ENCODE measurements at regions not wholly inside any gene's neighbourhood (a gene's known extent, or its start where the extent isn't known, plus 50 kb on each side); places are given as distances from the start of the nearest gene placed in this dataset.

GRCh38 chr3:72093270-72093991 is 308.5 kb upstream of the PROK2 start:
- no peak overlapping the region for H3K4me3 ChIP-seq (ENCODE audit: insufficient read depth, low read depth, low read length)
- no peaks in the 10 kb centered on the region for H4K20me1 ChIP-seq (ENCODE audit: insufficient read depth, low read length)
- no peaks in the 10 kb centered on the region for H3K79me2 ChIP-seq (ENCODE audit: insufficient read depth, low read length)
- TF ChIP-seq EZH2 (IDR thresholded peaks at IDR 0.05; ENCODE audit: insufficient read depth, low read length) = no peak
- TF ChIP-seq, protein P1, sequence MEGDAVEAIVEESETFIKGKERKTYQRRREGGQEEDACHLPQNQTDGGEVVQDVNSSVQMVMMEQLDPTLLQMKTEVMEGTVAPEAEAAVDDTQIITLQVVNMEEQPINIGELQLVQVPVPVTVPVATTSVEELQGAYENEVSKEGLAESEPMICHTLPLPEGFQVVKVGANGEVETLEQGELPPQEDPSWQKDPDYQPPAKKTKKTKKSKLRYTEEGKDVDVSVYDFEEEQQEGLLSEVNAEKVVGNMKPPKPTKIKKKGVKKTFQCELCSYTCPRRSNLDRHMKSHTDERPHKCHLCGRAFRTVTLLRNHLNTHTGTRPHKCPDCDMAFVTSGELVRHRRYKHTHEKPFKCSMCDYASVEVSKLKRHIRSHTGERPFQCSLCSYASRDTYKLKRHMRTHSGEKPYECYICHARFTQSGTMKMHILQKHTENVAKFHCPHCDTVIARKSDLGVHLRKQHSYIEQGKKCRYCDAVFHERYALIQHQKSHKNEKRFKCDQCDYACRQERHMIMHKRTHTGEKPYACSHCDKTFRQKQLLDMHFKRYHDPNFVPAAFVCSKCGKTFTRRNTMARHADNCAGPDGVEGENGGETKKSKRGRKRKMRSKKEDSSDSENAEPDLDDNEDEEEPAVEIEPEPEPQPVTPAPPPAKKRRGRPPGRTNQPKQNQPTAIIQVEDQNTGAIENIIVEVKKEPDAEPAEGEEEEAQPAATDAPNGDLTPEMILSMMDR (IDR thresholded peaks at IDR 0.05; ENCODE audit: insufficient read depth, low read depth, low read length) = no peak
- no peaks in the 10 kb centered on the region for H3K4me1 ChIP-seq (ENCODE audit: insufficient read depth, low read length)
- no peak overlapping the region for H3K27ac Mint-ChIP-seq (ENCODE audit: unreplicated experiment)
- peaks cover 1% of the 10 kb centered on the region for H3K36me3 Mint-ChIP-seq (ENCODE audit: low read depth, unreplicated experiment)
- H3K9me3 ChIP-seq (ENCODE audit: insufficient read depth, low read depth, low read length) = no peaks in the 10 kb centered on the region
- peaks cover 71% of the 10 kb centered on the region for H3K27me3 Mint-ChIP-seq (ENCODE audit: low read depth, unreplicated experiment)
- H3K27me3 ChIP-seq (ENCODE audit: insufficient read depth, low read length) = peaks cover 25% of the 10 kb centered on the region
- H3K27ac ChIP-seq (ENCODE audit: low read depth, low read length) = no peak overlapping the region
- H3K4me3 Mint-ChIP-seq (ENCODE audit: unreplicated experiment) = no peak overlapping the region
- H3K9ac ChIP-seq (ENCODE audit: low read length) = no peak overlapping the region
- DNase-seq (ENCODE audit: low read depth) (no peak), FAIRE-seq (no peak)
- no peak overlapping the region for H2AFZ ChIP-seq (ENCODE audit: low read depth, low read length)
- H3K4me1 Mint-ChIP-seq (ENCODE audit: low read depth, unreplicated experiment) = no peaks in the 10 kb centered on the region
- H3K9me3 Mint-ChIP-seq (ENCODE audit: unreplicated experiment) = peaks cover 4% of the 10 kb centered on the region
- H3K36me3 ChIP-seq (ENCODE audit: insufficient read depth, low read length) = no peaks in the 10 kb centered on the region
- no peak overlapping the region for H3K4me2 ChIP-seq (ENCODE audit: low read length)

GRCh38 chr3:72092778-72093177 is 307.8 kb upstream of the PROK2 start:
- no peak overlapping the region for H3K4me3 ChIP-seq (ENCODE audit: insufficient read depth, low read depth, low read length)
- H3K27ac Mint-ChIP-seq (ENCODE audit: unreplicated experiment) = no peak overlapping the region
- peaks cover 4% of the 10 kb centered on the region for H3K9me3 Mint-ChIP-seq (ENCODE audit: unreplicated experiment)
- no peak overlapping the region for H3K9ac ChIP-seq (ENCODE audit: low read length)
- no peak overlapping the region for H3K27ac ChIP-seq (ENCODE audit: low read depth, low read length)
- no peak overlapping the region for H3K4me3 Mint-ChIP-seq (ENCODE audit: unreplicated experiment)
- peaks cover 1% of the 10 kb centered on the region for H3K36me3 Mint-ChIP-seq (ENCODE audit: low read depth, unreplicated experiment)
- H2AFZ ChIP-seq (ENCODE audit: low read depth, low read length) = no peak overlapping the region
- DNase-seq (ENCODE audit: low read depth) (no peak), FAIRE-seq (no peak)
- no peak overlapping the region for H3K4me2 ChIP-seq (ENCODE audit: low read length)
- peaks cover 20% of the 10 kb centered on the region for H3K27me3 ChIP-seq (ENCODE audit: insufficient read depth, low read length)
- H3K9me3 ChIP-seq (ENCODE audit: insufficient read depth, low read depth, low read length) = no peaks in the 10 kb centered on the region
- no peaks in the 10 kb centered on the region for H3K79me2 ChIP-seq (ENCODE audit: insufficient read depth, low read length)
- no peaks in the 10 kb centered on the region for H3K4me1 ChIP-seq (ENCODE audit: insufficient read depth, low read length)
- H3K27me3 Mint-ChIP-seq (ENCODE audit: low read depth, unreplicated experiment) = peaks cover 64% of the 10 kb centered on the region
- TF ChIP-seq EZH2 (IDR thresholded peaks at IDR 0.05; ENCODE audit: insufficient read depth, low read length) = no peak
- TF ChIP-seq, protein P1 (IDR thresholded peaks at IDR 0.05; ENCODE audit: insufficient read depth, low read depth, low read length) = no peak
- no peaks in the 10 kb centered on the region for H4K20me1 ChIP-seq (ENCODE audit: insufficient read depth, low read length)
- H3K36me3 ChIP-seq (ENCODE audit: insufficient read depth, low read length) = no peaks in the 10 kb centered on the region
- H3K4me1 Mint-ChIP-seq (ENCODE audit: low read depth, unreplicated experiment) = no peaks in the 10 kb centered on the region

DNA sequence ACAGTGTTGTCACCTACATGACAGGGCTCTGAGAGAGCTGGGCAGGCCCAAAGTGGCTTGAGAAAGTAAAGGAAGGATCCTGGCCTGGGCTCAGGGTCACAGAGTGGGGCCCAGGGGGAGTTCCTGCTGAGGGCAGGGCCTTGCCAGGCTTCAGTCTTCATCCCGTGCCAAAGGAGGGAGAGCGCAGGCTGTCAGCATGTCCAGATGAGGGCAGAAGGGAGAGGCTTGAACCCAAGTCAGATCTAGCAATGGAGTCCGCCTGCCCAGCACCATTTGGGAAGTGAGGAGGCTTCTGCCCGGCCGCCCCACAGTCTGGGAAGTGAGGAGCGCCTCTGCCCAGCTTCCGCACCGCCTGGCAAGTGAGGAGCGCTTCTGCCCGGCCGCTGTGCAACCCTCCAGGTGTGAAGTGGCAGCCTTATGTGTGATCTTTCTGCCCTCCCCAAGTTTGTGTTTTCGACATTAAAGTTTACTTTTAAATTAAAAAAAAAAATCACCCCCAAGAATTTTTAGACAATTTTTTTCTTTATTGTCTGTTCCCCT is 303.6 kb upstream of the PROK2 start:
- H3K4me3 ChIP-seq (ENCODE audit: insufficient read depth, low read depth, low read length) = no peak overlapping the region
- Mint-ChIP-seq H3K27ac (ENCODE audit: unreplicated experiment) (no peak overlapping the region), H3K4me1 (ENCODE audit: low read depth, unreplicated experiment) (no peaks in the 10 kb centered on the region), H3K36me3 (ENCODE audit: low read depth, unreplicated experiment) (no peaks in the 10 kb centered on the region), H3K9me3 (ENCODE audit: unreplicated experiment) (peaks cover 2% of the 10 kb centered on the region), H3K4me3 (ENCODE audit: unreplicated experiment) (no peak overlapping the region), H3K27me3 (ENCODE audit: low read depth, unreplicated experiment) (peaks cover 55% of the 10 kb centered on the region)
- no peaks in the 10 kb centered on the region for H3K36me3 ChIP-seq (ENCODE audit: insufficient read depth, low read length)
- H3K9ac ChIP-seq (ENCODE audit: low read length) = no peak overlapping the region
- no peaks in the 10 kb centered on the region for H3K4me1 ChIP-seq (ENCODE audit: insufficient read depth, low read length)
- no peak overlapping the region for H3K4me2 ChIP-seq (ENCODE audit: low read length)
- no peaks in the 10 kb centered on the region for H4K20me1 ChIP-seq (ENCODE audit: insufficient read depth, low read length)
- H3K27ac ChIP-seq (ENCODE audit: low read depth, low read length) = no peak overlapping the region
- TF ChIP-seq, protein P1 (IDR thresholded peaks at IDR 0.05; ENCODE audit: insufficient read depth, low read depth, low read length) = no peak
- no peak for TF ChIP-seq EZH2 (IDR thresholded peaks at IDR 0.05; ENCODE audit: insufficient read depth, low read length)
- DNase-seq (ENCODE audit: low read depth) (no peak), FAIRE-seq (no peak)
- H3K27me3 ChIP-seq (ENCODE audit: insufficient read depth, low read length) = peaks cover 18% of the 10 kb centered on the region
- H3K9me3 ChIP-seq (ENCODE audit: insufficient read depth, low read depth, low read length) = no peaks in the 10 kb centered on the region
- H2AFZ ChIP-seq (ENCODE audit: low read depth, low read length) = no peak overlapping the region
- no peaks in the 10 kb centered on the region for H3K79me2 ChIP-seq (ENCODE audit: insufficient read depth, low read length)

Measured in astrocyte (in vitro differentiated cells and primary cell).